ENCODE measurements at regions not wholly inside any gene's neighbourhood (a gene's known extent, or its start where the extent isn't known, plus 50 kb on each side); places are given as distances from the start of the nearest gene placed in this dataset.

GRCh38 chr17:53909802-53910201 lies 87.1 kb downstream of the KIF2B start:
- H3K4me1 Mint-ChIP-seq, result peaks cover 5% of the 10 kb centered on the region
- TF ChIP-seq CTCF (IDR thresholded peaks at IDR 0.05), result no peak
- no peaks in the 10 kb centered on the region for H3K36me3 Mint-ChIP-seq (ENCODE audit: low read depth)
- H3K4me3 Mint-ChIP-seq, result no peak overlapping the region
- peaks cover 6% of the 10 kb centered on the region for H3K9me3 Mint-ChIP-seq
- no peak overlapping the region for H3K27ac Mint-ChIP-seq
- no peak for DNase-seq
- H3K27me3 Mint-ChIP-seq (ENCODE audit: low read depth, poor library complexity), result no peaks in the 10 kb centered on the region

- H3K27me3 Mint-ChIP-seq (ENCODE audit: low read depth, poor library complexity), result no peaks in the 10 kb centered on the region
- H3K4me3 Mint-ChIP-seq, result no peak overlapping the region
- TF ChIP-seq CTCF (IDR thresholded peaks at IDR 0.05), result no peak
- no peak for DNase-seq
- H3K36me3 Mint-ChIP-seq (ENCODE audit: low read depth), result no peaks in the 10 kb centered on the region
- peaks cover 8% of the 10 kb centered on the region for H3K9me3 Mint-ChIP-seq
- peaks cover 5% of the 10 kb centered on the region for H3K4me1 Mint-ChIP-seq
- H3K27ac Mint-ChIP-seq, result no peak overlapping the region
These were observed 89.4 kb downstream of the KIF2B start for GRCh38 chr17:53912117-53912516.

DNA sequence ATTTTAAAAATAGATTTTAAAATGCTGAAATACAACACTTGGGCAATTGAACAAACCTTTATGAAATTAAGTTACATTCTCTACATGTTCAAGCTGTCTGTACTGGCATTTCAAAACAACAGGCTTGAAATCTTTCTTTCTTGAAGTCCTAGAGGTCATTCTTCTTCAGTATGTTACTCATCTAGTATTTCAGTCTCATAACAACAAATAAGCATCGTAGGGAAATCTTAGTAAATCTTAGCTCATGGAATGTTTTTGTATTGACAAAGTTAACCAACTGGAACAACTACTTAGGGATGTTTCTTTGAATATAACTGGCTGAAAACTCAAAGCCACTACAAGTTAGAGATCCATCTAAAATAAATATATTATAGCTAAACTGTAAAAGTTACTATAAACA lies 96.6 kb downstream of the KIF2B start:
- Mint-ChIP-seq H3K9me3 (peaks cover 8% of the 10 kb centered on the region), H3K27me3 (ENCODE audit: low read depth, poor library complexity) (no peaks in the 10 kb centered on the region), H3K4me3 (no peak overlapping the region), H3K4me1 (peaks cover 7% of the 10 kb centered on the region), H3K36me3 (ENCODE audit: low read depth) (no peaks in the 10 kb centered on the region), H3K27ac (no peak overlapping the region)
- DNase-seq, result no peak
- no peak for TF ChIP-seq CTCF (IDR thresholded peaks at IDR 0.05)

DNA sequence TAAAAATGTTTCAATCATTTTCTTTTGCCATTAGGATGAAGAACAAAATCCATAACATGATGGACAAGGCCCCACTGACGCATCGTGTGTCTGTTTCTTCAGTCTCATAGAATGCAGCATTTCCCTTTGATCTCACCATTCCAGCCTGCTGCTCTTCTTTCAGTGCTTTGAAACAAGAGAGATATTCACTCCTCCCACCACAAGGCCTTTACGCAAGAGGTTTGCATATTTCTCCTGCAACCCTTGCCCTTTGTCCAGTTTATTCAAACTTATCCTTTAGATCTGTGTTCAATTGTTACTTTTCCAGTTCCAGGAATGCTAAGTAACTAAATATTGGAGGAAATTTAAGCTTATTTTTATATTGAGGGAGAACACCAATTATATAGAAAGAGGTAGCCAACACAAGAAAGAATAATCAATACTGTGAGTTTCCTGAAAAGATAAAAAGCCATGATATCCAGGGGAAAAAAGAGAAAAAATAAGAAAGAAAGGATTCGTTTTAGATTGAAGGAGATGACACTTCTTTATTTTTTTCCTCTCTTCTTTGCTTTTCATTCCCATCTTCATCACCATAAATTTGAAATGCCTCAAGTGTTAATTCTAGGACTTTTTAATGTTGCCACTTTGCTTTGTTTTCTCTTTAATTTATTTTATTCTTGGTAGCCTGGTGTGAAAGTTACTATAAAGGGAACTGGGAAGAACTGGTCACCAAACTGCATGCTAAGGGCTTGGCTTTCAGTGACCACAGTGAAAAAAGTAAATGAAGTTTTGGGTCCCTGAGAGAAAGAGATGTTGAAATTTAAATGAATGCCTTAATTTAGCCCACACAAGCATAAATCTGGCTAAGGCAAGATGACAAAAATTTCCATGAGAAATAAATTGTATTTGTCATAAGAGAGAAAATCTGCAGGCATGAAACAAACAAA lies 102.1 kb downstream of the KIF2B start:
- TF ChIP-seq CTCF (IDR thresholded peaks at IDR 0.05), result no peak
- no peak overlapping the region for H3K27ac Mint-ChIP-seq
- no peak for DNase-seq

DNA sequence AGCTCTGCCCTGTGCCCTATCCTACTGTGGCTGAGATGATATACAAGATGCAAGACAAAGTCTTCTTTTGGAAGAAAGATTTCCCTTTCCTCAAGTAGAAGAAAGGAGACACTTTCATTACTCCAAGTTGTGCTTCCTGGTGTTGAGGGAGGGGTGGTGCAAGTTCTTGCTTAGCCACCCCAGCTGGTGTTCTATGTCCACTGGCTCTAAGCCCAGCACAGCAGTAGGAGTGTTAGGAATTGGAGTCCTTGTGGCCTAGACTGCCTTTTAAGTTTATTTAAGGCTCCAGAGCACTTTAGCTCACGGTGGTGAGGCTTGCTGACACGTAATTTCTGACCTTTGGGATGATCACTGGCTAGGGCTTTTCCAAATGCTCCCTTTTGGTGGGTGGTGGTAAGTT lies 109.7 kb downstream of the KIF2B start:
- Mint-ChIP-seq H3K27ac (no peak overlapping the region), H3K27me3 (ENCODE audit: low read depth, poor library complexity) (peaks cover 4% of the 10 kb centered on the region), H3K4me1 (no peaks in the 10 kb centered on the region), H3K4me3 (no peak overlapping the region), H3K36me3 (ENCODE audit: low read depth) (no peaks in the 10 kb centered on the region), H3K9me3 (no peaks in the 10 kb centered on the region)
- TF ChIP-seq CTCF (IDR thresholded peaks at IDR 0.05), result no peak
- no peak for DNase-seq

More for the DNA sequence above, 102.1 kb downstream of the KIF2B start:
- no peaks in the 10 kb centered on the region for H3K27me3 Mint-ChIP-seq (ENCODE audit: low read depth, poor library complexity)
- peaks cover 19% of the 10 kb centered on the region for H3K4me1 Mint-ChIP-seq
- no peaks in the 10 kb centered on the region for H3K36me3 Mint-ChIP-seq (ENCODE audit: low read depth)
- no peak overlapping the region for H3K4me3 Mint-ChIP-seq
- H3K9me3 Mint-ChIP-seq, result peaks cover 6% of the 10 kb centered on the region

DNA sequence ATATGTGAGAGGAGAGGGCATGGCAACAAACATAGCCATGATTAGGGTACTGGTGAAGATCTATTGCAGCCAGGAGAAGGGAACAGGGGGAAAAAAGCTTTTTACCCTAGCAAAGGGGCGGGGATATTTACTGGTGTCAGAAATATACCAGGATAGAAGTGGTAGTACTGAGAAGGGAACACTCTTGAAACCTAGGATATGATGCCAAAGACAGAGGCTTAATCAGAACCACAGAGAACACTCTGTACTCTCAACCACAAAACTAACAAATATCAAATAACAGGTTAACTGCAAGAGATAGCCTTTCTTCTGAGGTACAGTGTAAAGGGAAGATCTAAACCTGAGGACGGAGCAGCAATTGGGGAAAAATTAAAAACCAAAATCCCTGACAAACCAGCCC lies 112.2 kb downstream of the KIF2B start:
- Mint-ChIP-seq H3K9me3 (no peaks in the 10 kb centered on the region), H3K4me3 (no peak overlapping the region), H3K27ac (peak overlapping the region; percentile 22), H3K4me1 (no peaks in the 10 kb centered on the region), H3K36me3 (ENCODE audit: low read depth) (no peaks in the 10 kb centered on the region), H3K27me3 (ENCODE audit: low read depth, poor library complexity) (peaks cover 4% of the 10 kb centered on the region)
- no peak for DNase-seq
- TF ChIP-seq CTCF (IDR thresholded peaks at IDR 0.05), result no peak
